ENCODE measurements at regions not wholly inside any gene's neighbourhood (a gene's known extent, or its start where the extent isn't known, plus 50 kb on each side); places are given as distances from the start of the nearest gene placed in this dataset.

DNA sequence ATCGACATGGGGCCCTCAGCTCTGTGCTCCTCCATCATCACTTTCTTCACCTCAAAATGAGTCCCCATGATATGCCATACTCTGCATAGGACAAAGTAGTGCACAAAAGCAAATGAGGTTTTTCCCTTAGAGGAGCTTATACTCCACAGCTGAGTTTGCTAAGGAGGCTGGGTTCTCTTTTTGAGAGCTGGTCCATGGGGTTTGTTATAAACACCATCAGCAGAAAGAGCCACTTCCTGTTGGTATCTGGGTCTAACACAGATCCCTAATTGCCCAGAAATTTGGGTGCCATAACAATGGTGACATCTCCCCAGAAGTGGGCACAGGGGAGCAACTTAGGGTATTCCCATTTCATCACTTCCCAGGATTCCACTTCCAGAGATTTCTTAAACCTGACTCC, 395.7 kb downstream of the FOXO1 start:
- Histone ChIP-seq H3K79me2 (ENCODE audit: insufficient read depth, low read length) (no peaks in the 10 kb centered on the region), H3K36me3 (ENCODE audit: low read length) (no peaks in the 10 kb centered on the region), H3K27ac (ENCODE audit: low read depth, low read length) (no peak overlapping the region), H3K4me2 (ENCODE audit: low read depth, low read length, poor library complexity, severe bottlenecking) (no peak overlapping the region), H3K9me2 (replicated peaks; ENCODE audit: insufficient read depth, low read length) (no peaks in the 10 kb centered on the region), H3K4me3 (ENCODE audit: insufficient read depth, low read length, poor library complexity, severe bottlenecking) (no peak overlapping the region), H4K20me1 (ENCODE audit: low read depth, low read length) (no peaks in the 10 kb centered on the region), H3K9me3 (ENCODE audit: insufficient read depth, low read length) (no peaks in the 10 kb centered on the region), H2AFZ (ENCODE audit: low read depth, low read length, severe bottlenecking) (no peak overlapping the region), H3K9ac (ENCODE audit: low read length) (no peak overlapping the region), H3F3A (ENCODE audit: insufficient read depth) (no peaks in the 10 kb centered on the region), H3K27me3 (ENCODE audit: low read length) (no peaks in the 10 kb centered on the region)
- no peak for TF ChIP-seq EZH2phosphoT487 (conservative IDR thresholded peaks at IDR 0.05; ENCODE audit: low read length)
- TF ChIP-seq, protein P1, sequence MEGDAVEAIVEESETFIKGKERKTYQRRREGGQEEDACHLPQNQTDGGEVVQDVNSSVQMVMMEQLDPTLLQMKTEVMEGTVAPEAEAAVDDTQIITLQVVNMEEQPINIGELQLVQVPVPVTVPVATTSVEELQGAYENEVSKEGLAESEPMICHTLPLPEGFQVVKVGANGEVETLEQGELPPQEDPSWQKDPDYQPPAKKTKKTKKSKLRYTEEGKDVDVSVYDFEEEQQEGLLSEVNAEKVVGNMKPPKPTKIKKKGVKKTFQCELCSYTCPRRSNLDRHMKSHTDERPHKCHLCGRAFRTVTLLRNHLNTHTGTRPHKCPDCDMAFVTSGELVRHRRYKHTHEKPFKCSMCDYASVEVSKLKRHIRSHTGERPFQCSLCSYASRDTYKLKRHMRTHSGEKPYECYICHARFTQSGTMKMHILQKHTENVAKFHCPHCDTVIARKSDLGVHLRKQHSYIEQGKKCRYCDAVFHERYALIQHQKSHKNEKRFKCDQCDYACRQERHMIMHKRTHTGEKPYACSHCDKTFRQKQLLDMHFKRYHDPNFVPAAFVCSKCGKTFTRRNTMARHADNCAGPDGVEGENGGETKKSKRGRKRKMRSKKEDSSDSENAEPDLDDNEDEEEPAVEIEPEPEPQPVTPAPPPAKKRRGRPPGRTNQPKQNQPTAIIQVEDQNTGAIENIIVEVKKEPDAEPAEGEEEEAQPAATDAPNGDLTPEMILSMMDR (IDR thresholded peaks at IDR 0.05; ENCODE audit: insufficient read depth, low read length, poor library complexity, severe bottlenecking), result no peak

DNA sequence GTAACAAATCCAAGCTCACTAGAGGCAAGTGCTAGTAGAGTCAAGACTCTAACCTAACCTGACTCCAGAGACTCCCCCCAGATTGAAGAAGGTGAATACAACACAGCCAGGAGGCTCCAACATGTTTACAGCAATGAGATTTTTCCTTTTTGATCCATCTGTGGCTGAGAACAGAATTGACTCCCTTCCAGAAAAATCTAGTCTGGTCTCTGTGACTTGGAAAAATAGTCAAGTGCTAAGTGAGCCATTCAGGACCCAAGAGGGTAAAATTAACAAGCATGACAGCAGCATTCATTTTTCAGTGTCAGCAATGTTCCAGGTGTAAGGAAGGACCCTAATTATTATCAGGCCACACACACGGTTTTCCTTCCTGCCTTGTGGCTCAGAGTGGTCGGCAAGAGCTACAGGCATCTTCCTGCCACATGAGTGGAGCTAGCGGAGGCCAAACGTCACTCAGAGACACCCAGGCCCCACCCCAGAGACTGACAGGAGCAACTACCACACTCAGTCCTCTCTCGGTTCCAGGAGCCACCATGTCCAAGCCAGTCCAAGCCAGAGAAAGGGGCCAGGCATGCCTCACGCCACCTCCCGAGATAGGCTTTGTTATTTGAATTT, 395.1 kb downstream of the FOXO1 start:
- no peaks in the 10 kb centered on the region for H3K36me3 ChIP-seq (ENCODE audit: low read length)
- no peak for TF ChIP-seq EZH2phosphoT487 (conservative IDR thresholded peaks at IDR 0.05; ENCODE audit: low read length)
- TF ChIP-seq, protein P1 (IDR thresholded peaks at IDR 0.05; ENCODE audit: insufficient read depth, low read length, poor library complexity, severe bottlenecking), result no peak
- no peaks in the 10 kb centered on the region for H3F3A ChIP-seq (ENCODE audit: insufficient read depth)
- H4K20me1 ChIP-seq (ENCODE audit: low read depth, low read length), result no peaks in the 10 kb centered on the region
- no peak overlapping the region for H3K27ac ChIP-seq (ENCODE audit: low read depth, low read length)
- H3K27me3 ChIP-seq (ENCODE audit: low read length), result no peaks in the 10 kb centered on the region
- no peak overlapping the region for H2AFZ ChIP-seq (ENCODE audit: low read depth, low read length, severe bottlenecking)
- no peak overlapping the region for H3K9ac ChIP-seq (ENCODE audit: low read length)
- no peak overlapping the region for H3K4me2 ChIP-seq (ENCODE audit: low read depth, low read length, poor library complexity, severe bottlenecking)
- no peaks in the 10 kb centered on the region for H3K9me3 ChIP-seq (ENCODE audit: insufficient read depth, low read length)
- H3K79me2 ChIP-seq (ENCODE audit: insufficient read depth, low read length), result no peaks in the 10 kb centered on the region
- no peak overlapping the region for H3K4me3 ChIP-seq (ENCODE audit: insufficient read depth, low read length, poor library complexity, severe bottlenecking)
- H3K9me2 ChIP-seq (replicated peaks; ENCODE audit: insufficient read depth, low read length), result no peaks in the 10 kb centered on the region

DNA sequence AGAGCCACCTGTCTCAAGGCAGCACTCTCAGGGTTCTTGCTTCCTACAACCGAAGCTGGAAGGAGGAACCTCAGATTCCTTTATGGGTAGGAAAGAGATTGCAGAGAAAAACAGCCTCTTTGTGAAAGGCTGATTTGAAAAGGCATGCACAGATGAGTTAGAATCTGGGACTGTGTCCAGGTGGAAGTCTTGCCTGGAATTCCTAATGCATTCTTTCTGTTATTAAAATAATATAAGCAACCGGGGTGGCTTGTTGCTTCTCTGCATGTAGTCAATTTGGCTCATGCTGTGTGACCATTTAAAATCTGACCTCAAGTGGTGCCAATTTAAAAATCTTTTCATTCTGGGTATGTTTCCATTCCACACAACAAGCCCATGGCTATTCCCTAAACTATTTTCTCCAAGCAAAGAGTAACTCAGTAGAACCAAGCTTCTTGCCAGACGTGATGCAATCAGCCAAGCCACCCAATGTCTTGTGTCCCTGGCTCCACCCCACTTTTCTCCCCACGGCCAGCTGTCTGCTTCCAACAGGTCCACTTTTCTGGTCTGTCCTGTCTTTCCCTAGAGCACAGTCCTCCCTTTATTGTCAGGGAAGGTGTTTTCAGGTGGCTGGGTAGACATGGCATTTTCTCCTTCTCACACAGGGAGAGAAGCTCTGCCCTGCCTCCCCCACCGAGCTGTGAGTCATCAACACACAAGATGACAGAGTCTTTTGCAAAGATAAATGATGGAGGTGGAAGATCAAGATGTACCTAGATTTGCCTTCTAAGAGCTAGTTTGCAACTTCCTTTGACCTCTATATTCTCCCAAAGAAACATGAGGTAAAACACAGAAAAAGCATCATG, 394.3 kb downstream of the FOXO1 start:
- no peaks in the 10 kb centered on the region for H3K79me2 ChIP-seq (ENCODE audit: insufficient read depth, low read length)
- no peak overlapping the region for H3K4me2 ChIP-seq (ENCODE audit: low read depth, low read length, poor library complexity, severe bottlenecking)
- no peaks in the 10 kb centered on the region for H4K20me1 ChIP-seq (ENCODE audit: low read depth, low read length)
- no peaks in the 10 kb centered on the region for H3K9me2 ChIP-seq (replicated peaks; ENCODE audit: insufficient read depth, low read length)
- no peak overlapping the region for H3K27ac ChIP-seq (ENCODE audit: low read depth, low read length)
- no peaks in the 10 kb centered on the region for H3K27me3 ChIP-seq (ENCODE audit: low read length)
- no peak overlapping the region for H3K4me3 ChIP-seq (ENCODE audit: insufficient read depth, low read length, poor library complexity, severe bottlenecking)
- H2AFZ ChIP-seq (ENCODE audit: low read depth, low read length, severe bottlenecking), result no peak overlapping the region
- H3K36me3 ChIP-seq (ENCODE audit: low read length), result no peaks in the 10 kb centered on the region
- H3K9me3 ChIP-seq (ENCODE audit: insufficient read depth, low read length), result no peaks in the 10 kb centered on the region
- TF ChIP-seq, protein P1 (IDR thresholded peaks at IDR 0.05; ENCODE audit: insufficient read depth, low read length, poor library complexity, severe bottlenecking), result no peak
- TF ChIP-seq EZH2phosphoT487 (conservative IDR thresholded peaks at IDR 0.05; ENCODE audit: low read length), result no peak
- no peaks in the 10 kb centered on the region for H3F3A ChIP-seq (ENCODE audit: insufficient read depth)
- H3K9ac ChIP-seq (ENCODE audit: low read length), result no peak overlapping the region

Data from SU-DHL-6 (cell line).